GM19025 (cell line): ENCODE measurements at regions not wholly inside any gene's neighbourhood (a gene's known extent, or its start where the extent isn't known, plus 50 kb on each side); places are given as distances from the start of the nearest gene placed in this dataset.
A peak's percentile ranks its signal among the peaks of the same experiment; 100 is the strongest.
"Not testable (repeated sequence)": the region's sequence is repeated elsewhere in the genome, so short reads cannot be mapped to it uniquely, and the experiment has no call there.

Experiments used
- ATAC-seq: cut with Tn5 transposase; IDR thresholded peaks from one replicate; pipeline ENCODE4 v1.9.1; 2021; ENCODE audit warnings: mild to moderate bottlenecking, low read depth, moderate library complexity; ENCODE audit not compliant: unreplicated experiment

GRCh38 chr6:130547723-130548122 lies 181.9 kb downstream of the TMEM200A start:
- ATAC-seq: no peak

- no peak for ATAC-seq
Observed at GRCh38 chr6:130557481-130558112, 191.8 kb downstream of the TMEM200A start.

GRCh38 chr6:130558131-130558530 lies 192.3 kb downstream of the TMEM200A start:
- no peak for ATAC-seq

GRCh38 chr6:130559166-130559565 lies 193.3 kb downstream of the TMEM200A start:
- no peak for ATAC-seq

GRCh38 chr6:130560231-130560630 lies 194.4 kb downstream of the TMEM200A start:
- no peak for ATAC-seq

GRCh38 chr6:130561159-130561558 lies 195.3 kb downstream of the TMEM200A start:
- ATAC-seq: not testable (repeated sequence)

GRCh38 chr6:130565696-130566095 lies 199.9 kb downstream of the TMEM200A start:
- no peak for ATAC-seq

GRCh38 chr6:130574146-130574545 lies 208.3 kb downstream of the TMEM200A start:
- ATAC-seq: no peak

GRCh38 chr6:130575557-130575956 lies 209.7 kb downstream of the TMEM200A start:
- no peak for ATAC-seq

GRCh38 chr6:130575971-130576370 lies 210.2 kb downstream of the TMEM200A start:
- ATAC-seq: peak; percentile 99

GRCh38 chr6:130577178-130577919 lies 211.5 kb downstream of the TMEM200A start:
- no peak for ATAC-seq

GRCh38 chr6:130578713-130579112 lies 212.9 kb downstream of the TMEM200A start:
- no peak for ATAC-seq

GRCh38 chr6:130583268-130583667 lies 217.5 kb downstream of the TMEM200A start:
- ATAC-seq: no peak

- ATAC-seq: no peak
Observed at GRCh38 chr6:130585587-130585986, 219.8 kb downstream of the TMEM200A start.

- ATAC-seq: no peak
Observed at GRCh38 chr6:130587778-130588520, 222.1 kb downstream of the TMEM200A start.

GRCh38 chr6:130593200-130593599 lies 227.4 kb downstream of the TMEM200A start:
- no peak for ATAC-seq

GRCh38 chr6:130593948-130594347 lies 228.1 kb downstream of the TMEM200A start:
- no peak for ATAC-seq

GRCh38 chr6:130598021-130598989 lies 228.9 kb upstream of the SMLR1 start:
- no peak for ATAC-seq

GRCh38 chr6:130600880-130601341 lies 226.3 kb upstream of the SMLR1 start:
- no peak for ATAC-seq

- no peak for ATAC-seq
Observed at GRCh38 chr6:130602151-130602770, 224.9 kb upstream of the SMLR1 start.
